CD4-positive, alpha-beta T cell treated with Interleukin-10 for 1 hour (primary cell): ENCODE measurements at regions not wholly inside any gene's neighbourhood (a gene's known extent, or its start where the extent isn't known, plus 50 kb on each side); places are given as distances from the start of the nearest gene placed in this dataset.
"Not testable (repeated sequence)": the region's sequence is repeated elsewhere in the genome, so short reads cannot be mapped to it uniquely, and the experiment has no call there.

Experiments used
- DNase-seq: peaks from one replicate; pipeline ENCODE4 v3.0.0-alpha.2; 2020

GRCh38 chr3:4030624-4031023 is 231.4 kb downstream of the LRRN1 start:
- DNase-seq = no peak

- DNase-seq = no peak
Measured at GRCh38 chr3:4033296-4033695, 234.1 kb downstream of the LRRN1 start.

- no peak for DNase-seq
Measured at GRCh38 chr3:4036046-4036445, 236.8 kb downstream of the LRRN1 start.

GRCh38 chr3:4038351-4038750 is 239.1 kb downstream of the LRRN1 start:
- DNase-seq = no peak

GRCh38 chr3:4042070-4042469 is 242.8 kb downstream of the LRRN1 start:
- no peak for DNase-seq

GRCh38 chr3:4042869-4043268 is 243.6 kb downstream of the LRRN1 start:
- DNase-seq = no peak

- no peak for DNase-seq
Measured at GRCh38 chr3:4043867-4044575, 244.8 kb downstream of the LRRN1 start.

- no peak for DNase-seq
Measured at GRCh38 chr3:4044619-4045018, 245.4 kb downstream of the LRRN1 start.

GRCh38 chr3:4045756-4046155 is 246.5 kb downstream of the LRRN1 start:
- DNase-seq = no peak

- DNase-seq = no peak
Measured at GRCh38 chr3:4047366-4047765, 248.1 kb downstream of the LRRN1 start.

GRCh38 chr3:4052706-4053105 is 250.5 kb upstream of the SETMAR start:
- no peak for DNase-seq

GRCh38 chr3:4053975-4054374 is 249.2 kb upstream of the SETMAR start:
- DNase-seq = no peak

- DNase-seq = no peak
Measured at GRCh38 chr3:4060064-4060463, 243.1 kb upstream of the SETMAR start.

- DNase-seq = no peak
Measured at GRCh38 chr3:4060603-4061002, 242.6 kb upstream of the SETMAR start.

GRCh38 chr3:4061195-4061594 is 242.0 kb upstream of the SETMAR start:
- no peak for DNase-seq

GRCh38 chr3:4061783-4062360 is 241.3 kb upstream of the SETMAR start:
- DNase-seq = no peak

- no peak for DNase-seq
Measured at GRCh38 chr3:4062621-4063020, 240.5 kb upstream of the SETMAR start.

- no peak for DNase-seq
Measured at GRCh38 chr3:4063916-4064574, 239.1 kb upstream of the SETMAR start.

- no peak for DNase-seq
Measured at GRCh38 chr3:4065085-4065484, 238.1 kb upstream of the SETMAR start.

- no peak for DNase-seq
Measured at GRCh38 chr3:4065554-4065953, 237.6 kb upstream of the SETMAR start.

GRCh38 chr3:4067893-4068292 is 235.3 kb upstream of the SETMAR start:
- no peak for DNase-seq

- no peak for DNase-seq
Measured at GRCh38 chr3:4069796-4070195, 233.4 kb upstream of the SETMAR start.

- no peak for DNase-seq
Measured at GRCh38 chr3:4071481-4072184, 231.5 kb upstream of the SETMAR start.

GRCh38 chr3:4077278-4077677 is 225.9 kb upstream of the SETMAR start:
- DNase-seq = not testable (repeated sequence)
